ENCODE measurements at regions not wholly inside any gene's neighbourhood (a gene's known extent, or its start where the extent isn't known, plus 50 kb on each side); places are given as distances from the start of the nearest gene placed in this dataset.

DNA sequence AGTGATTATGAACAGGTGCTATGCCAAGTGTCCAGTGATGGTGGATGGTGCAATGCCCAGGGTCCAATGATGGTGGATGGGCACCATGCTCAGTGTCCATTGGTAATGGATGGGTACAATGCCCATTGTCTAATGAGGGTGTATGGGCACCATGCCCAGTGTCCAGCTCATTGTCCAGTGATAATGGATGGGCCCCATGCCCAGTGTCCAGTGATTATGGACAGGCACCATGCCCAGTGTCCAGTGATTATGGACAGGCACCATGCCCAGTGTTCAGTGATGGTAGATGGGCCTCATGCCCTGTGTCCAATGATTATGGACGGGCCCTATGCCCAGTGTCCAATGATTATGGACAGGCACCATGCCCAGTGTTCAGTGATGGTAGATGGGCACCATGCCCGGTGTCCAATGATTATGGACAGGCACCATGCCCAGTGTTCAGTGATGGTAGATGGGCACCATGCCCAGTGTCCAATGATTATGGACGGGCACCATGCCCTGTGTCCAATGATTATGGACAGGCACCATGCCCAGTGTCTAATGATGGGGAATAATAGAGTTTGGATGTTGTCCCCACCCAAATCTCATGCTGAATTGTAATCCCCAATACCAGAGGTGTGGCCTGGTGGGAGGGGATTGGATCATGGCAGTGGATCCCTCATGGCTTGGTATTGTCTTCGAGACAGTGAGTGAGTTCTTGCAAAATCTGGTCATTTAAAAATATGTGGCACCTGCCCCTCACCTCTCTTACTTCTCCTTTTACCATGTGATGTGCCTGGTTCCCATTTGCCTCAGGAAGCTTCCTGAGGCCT lies 87.8 kb downstream of the ANKRD10 start:
- TF ChIP-seq SP1 (IDR thresholded peaks at IDR 0.05) = peak; percentile 58
- peak in 1 of 2 donors; percentile 46 for TF ChIP-seq HNF4A (conservative IDR thresholded peaks at IDR 0.05)
- TF ChIP-seq ATF3 (IDR thresholded peaks at IDR 0.05) = no peak
- TF ChIP-seq RAD21 (IDR thresholded peaks at IDR 0.05) = peak in 1 of 2 donors; percentile 29
- TF ChIP-seq FOXA1 (IDR thresholded peaks at IDR 0.05) = no peak
- Histone ChIP-seq H3K27me3 (ENCODE audit: control insufficient read depth in 4 of 4, insufficient read depth in 4 of 4, low read length in 3 of 4) (no peaks in the 10 kb centered on the region), H3K4me1 (ENCODE audit: control insufficient read depth in 4 of 4, insufficient read depth in 4 of 4, low read length in 3 of 4) (no peaks in the 10 kb centered on the region), H3K27ac (ENCODE audit: low read depth in 1 of 2, low read length in 2 of 2) (no peak overlapping the region), H3K9me3 (ENCODE audit: control insufficient read depth in 4 of 4, low read length in 3 of 4) (no peaks in the 10 kb centered on the region), H3K36me3 (ENCODE audit: control insufficient read depth in 4 of 4, insufficient read depth in 3 of 4, low read depth in 1 of 4, low read length in 3 of 4) (no peaks in the 10 kb centered on the region), H3K9ac (ENCODE audit: low read depth in 1 of 2, low read length in 2 of 2) (no peak overlapping the region), H3K4me3 (ENCODE audit: low read depth in 1 of 3, low read length in 3 of 3) (no peak overlapping the region)
- 42% methylated on average over 4 of the region's 4 CpGs for WGBS
- no peak for DNase-seq (ENCODE audit: low spot score)
